GM12878 (cell line): ENCODE measurements at regions not wholly inside any gene's neighbourhood (a gene's known extent, or its start where the extent isn't known, plus 50 kb on each side); places are given as distances from the start of the nearest gene placed in this dataset.

Source experiments
- CEBPB ChIP-seq, 2 experiments: fragments of 150-350 bp in 1 of 2; IDR thresholded peaks; 2 replicates each; pipeline ENCODE4 v1.6.1; 2012 to 2014; ENCODE audit warnings: low read depth in 2 of 2, low read length in 2 of 2, borderline replicate concordance in 1 of 2, inconsistent platforms in 1 of 2
- MYC ChIP-seq: IDR thresholded peaks from 2 replicates; pipeline ENCODE4 v1.6.1; 2011; ENCODE audit warnings: mild to moderate bottlenecking, low read length, moderate library complexity, inconsistent platforms; ENCODE audit not compliant: insufficient read depth, insufficient replicate concordance, insufficient read length, severe bottlenecking
- POLR2AphosphoS5 ChIP-seq: IDR thresholded peaks from 2 replicates; pipeline ENCODE4 v1.6.1; 2011; ENCODE audit warnings: mild to moderate bottlenecking, low read length, inconsistent platforms
- YY1 ChIP-seq: IDR thresholded peaks from 2 replicates; pipeline ENCODE4 v1.6.1; 2011; ENCODE audit warnings: low read depth, mild to moderate bottlenecking, low read length
- TF ChIP-seq, protein P1 (sequence below): IDR thresholded peaks from 2 replicates; pipeline ENCODE4 v1.6.1; 2011; ENCODE audit warnings: borderline replicate concordance, low read depth, mild to moderate bottlenecking, moderate library complexity, mixed read lengths, low read length; ENCODE audit not compliant: insufficient read depth; ENCODE audit errors: extremely low read length

DNA sequence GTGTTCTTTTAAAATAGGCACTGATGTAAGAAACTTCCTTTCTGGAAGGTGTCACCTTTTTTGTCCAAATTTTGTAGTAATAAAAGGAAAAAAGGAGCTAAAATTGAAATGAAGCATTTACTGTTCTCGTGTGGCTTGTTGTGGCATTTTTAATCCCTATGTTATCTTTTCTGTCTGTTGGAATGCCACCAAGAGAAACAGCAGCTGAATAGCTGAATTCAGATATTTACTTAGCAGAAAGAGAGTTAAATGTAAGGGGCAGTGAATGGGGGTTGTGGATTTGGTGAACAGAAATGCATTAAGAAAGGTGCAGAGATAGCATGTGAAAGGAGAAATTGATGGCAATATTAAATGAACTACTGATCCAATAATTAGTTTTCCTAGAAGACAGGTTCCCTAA, 573.6 kb upstream of the EPHA7 start:
- TF ChIP-seq POLR2AphosphoS5 (no peak), YY1 (no peak), MYC (no peak), CEBPB (IDR thresholded peaks at IDR 0.05; ENCODE audit: borderline replicate concordance in 1 of 2, low read depth in 2 of 2, low read length in 2 of 2) (no peak)
- TF ChIP-seq, protein P1, sequence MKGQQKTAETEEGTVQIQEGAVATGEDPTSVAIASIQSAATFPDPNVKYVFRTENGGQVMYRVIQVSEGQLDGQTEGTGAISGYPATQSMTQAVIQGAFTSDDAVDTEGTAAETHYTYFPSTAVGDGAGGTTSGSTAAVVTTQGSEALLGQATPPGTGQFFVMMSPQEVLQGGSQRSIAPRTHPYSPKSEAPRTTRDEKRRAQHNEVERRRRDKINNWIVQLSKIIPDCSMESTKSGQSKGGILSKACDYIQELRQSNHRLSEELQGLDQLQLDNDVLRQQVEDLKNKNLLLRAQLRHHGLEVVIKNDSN: no peak
